SU-DHL-6 (cell line): ENCODE measurements at regions not wholly inside any gene's neighbourhood (a gene's known extent, or its start where the extent isn't known, plus 50 kb on each side); places are given as distances from the start of the nearest gene placed in this dataset.

Experiments
- CTCF ChIP-seq: fragments of 200-600 bp; sonication (generic); IDR thresholded peaks from one replicate; pipeline ENCODE4 v1.5.1; 2017; ENCODE audit warnings: antibody characterized with exemption, mild to moderate bottlenecking, low read length, moderate library complexity; ENCODE audit not compliant: insufficient read depth, poor library complexity, severe bottlenecking
- EZH2phosphoT487 ChIP-seq: fragments of 200-600 bp; sonication (generic), shearing (Covaris generic); conservative IDR thresholded peaks from 2 replicates; pipeline ENCODE4 v1.6.1; 2018; ENCODE audit warnings: mild to moderate bottlenecking, antibody characterized with exemption, low read length, moderate library complexity, mixed read lengths

- TF ChIP-seq CTCF = no peak
- no peak for TF ChIP-seq EZH2phosphoT487
Measured at GRCh38 chr7:113339661-113340060, 221.3 kb upstream of the SMIM30 start.
